Ammon's horn (tissue), 1 donor: ENCODE measurements at regions not wholly inside any gene's neighbourhood (a gene's known extent, or its start where the extent isn't known, plus 50 kb on each side); places are given as distances from the start of the nearest gene placed in this dataset.

ENCODE experiments used
- DNase-seq: peaks from one replicate; pipeline ENCODE4 v3.0.0-alpha.2; 2016; ENCODE audit warnings: low spot score

DNA sequence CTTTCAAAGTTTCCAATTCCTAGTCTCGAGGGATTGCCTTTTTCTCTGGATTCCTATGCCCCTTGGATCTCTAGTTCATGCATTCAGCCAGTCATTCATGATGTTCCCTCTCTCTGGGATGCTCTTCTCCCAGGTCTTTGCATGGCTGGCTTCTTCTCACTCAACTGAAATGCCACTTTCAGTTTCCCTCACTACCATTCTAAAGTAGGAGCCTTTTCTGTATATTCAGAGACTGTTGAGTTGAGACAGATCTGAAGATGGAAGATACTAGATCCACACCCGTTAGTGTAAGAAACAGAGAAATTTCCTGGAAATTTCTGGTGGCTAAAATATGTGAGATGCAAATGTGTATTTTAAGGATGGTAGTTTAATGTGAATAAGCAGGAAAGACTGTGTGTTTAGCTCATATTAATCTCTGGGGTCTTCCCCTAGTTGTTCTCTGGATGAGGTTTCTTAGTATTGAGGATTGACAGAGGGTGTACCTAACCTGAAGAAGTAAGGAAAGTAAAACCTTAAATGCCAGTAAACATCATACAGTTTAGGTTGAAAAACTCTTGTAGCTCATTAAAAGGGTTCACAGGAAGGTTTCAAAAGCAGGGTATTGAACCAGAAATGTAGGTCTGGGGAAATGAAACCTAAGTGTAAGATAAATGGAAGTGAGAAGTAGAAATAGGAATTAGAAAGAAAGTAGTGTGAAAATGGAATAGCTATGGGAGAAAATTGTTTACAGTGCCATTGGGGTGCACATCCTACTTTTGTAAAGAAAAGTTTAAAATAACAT, 331.3 kb downstream of the NDFIP2 start:
- DNase-seq, result no peak

DNA sequence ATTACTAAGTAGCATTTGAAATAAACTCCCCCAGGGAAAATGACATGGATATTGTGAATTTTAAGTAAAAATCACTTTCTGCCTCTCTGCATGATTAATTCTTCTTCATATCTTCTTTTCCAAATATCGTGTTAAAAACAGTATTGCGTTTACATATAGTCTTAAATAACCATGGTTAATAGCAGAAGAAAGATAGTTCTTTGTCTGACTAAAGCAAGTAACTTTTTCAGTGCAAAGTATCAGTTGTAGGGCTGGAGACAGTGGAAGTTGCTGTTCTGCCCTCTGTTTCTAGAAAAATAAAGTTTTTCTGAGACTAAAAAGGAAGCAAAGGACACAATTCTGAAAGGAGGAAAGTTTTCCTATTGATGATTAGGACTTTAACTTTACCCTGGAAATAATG, 330.2 kb downstream of the NDFIP2 start:
- DNase-seq, result no peak

DNA sequence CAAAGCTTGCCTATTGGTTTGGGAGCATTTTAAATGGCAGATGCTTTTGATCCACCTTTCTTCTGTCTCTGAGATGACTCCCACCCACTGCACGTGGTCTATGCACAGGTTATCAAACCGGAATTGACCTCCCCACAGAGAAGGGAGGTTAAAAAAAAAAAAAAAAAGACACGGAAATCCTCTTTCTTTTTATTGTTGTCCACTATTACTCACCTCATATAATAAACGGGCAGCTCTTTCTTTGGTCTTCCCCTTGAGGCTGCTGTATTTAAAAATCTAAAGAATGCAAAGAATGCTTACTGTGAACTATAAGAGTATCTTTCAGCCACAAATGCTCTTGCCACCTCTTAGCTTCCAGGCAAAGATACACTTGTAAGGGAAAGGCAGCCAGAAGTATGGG, 329.7 kb downstream of the NDFIP2 start:
- DNase-seq, result no peak

DNA sequence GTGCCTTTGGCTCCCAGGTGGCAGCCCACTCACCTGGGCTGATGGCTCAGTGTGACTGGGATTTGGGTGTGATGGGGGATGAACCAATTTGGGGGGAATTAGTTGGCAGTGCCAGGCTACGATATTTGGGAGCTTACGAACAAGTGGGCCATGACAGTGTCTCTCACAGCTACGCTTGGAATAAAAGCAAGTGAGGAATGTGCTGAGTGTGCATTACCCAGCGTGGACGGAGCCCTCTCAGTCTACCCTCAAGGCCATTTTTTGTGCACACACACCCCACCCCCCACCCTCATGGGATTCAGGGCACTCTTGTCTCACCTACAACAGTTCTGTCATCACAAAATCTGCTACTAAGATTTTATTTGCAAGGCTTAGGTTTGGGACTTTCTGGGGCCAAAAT, 329.1 kb downstream of the NDFIP2 start:
- DNase-seq, result no peak

DNA sequence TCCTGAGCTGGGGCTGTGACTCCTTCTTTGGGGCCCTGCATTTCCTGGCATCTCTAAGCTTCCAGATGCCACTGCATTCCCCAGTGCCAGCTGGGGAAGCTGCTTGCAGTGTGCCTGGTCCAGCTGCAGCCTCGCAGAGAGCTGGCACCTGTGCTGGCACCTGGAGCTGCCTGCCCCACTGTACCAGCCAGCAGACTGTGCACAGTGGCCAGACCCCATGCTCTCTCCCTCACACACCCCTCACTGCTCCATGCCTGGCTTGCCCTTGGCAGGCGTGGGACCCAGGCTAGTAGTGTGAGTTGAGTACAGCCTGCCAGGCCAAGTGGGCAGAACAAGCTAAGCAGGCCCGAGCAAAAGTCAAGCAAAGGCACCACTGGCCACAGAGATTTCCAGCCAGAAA, 327.5 kb downstream of the NDFIP2 start:
- DNase-seq, result no peak

DNA sequence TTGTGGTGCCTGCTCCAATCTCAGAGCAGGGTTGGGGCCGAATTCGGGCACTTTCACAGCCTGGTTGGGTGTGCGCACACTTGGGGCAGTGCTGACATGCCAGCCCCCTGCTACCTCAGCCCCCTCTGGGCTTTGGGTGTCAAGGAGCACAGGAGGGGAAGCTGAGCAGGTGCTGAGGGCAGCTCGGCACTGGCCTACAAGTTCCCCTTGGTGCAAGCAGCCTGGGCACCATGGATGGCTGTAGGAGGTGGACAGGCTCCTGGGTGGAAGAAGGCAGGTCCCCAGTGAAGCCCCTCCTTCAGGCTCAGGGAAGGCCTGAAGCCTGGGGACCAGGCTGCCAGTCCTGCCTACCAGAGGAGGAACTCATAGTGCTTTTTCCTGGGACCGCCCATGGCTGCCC, 326.6 kb downstream of the NDFIP2 start:
- DNase-seq, result no peak

DNA sequence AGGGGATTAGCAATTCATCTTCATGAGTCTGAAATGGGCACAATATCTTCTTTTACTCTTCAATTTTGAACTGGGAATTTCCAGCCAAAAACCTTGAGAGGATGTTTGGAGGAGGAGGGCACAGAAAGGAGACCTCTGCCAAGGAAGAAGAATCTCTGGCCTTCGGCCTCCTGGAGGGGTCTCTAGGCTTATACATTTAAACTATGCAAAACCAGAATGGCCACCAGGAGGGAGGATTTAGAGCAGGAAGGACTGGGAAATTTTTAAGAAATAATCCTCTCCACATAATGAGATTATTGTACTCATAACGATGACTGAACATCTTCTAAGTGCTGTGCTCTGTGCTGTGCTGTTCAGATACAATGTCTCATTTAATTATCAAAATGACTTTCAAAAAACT, 325.9 kb downstream of the NDFIP2 start:
- no peak for DNase-seq

DNA sequence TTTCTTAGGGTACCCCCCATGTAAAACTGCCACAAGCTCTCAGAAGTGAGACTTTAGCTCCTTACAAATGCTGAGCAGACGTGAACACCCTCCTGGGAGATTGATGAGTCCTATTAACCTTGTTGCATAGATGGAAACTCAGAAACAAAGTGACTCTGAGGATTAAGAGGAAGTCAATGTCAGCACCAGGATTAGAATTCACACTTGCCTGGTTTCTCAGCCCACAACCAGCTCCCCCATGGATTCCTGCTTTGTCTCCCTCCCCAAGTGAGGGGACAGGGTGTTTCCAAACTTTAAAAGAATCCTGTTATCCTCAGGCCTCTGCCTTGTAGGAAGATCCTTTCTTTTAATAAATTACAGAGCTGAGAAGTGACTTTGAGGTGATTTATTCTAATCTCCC, 324.4 kb downstream of the NDFIP2 start:
- DNase-seq, result no peak

DNA sequence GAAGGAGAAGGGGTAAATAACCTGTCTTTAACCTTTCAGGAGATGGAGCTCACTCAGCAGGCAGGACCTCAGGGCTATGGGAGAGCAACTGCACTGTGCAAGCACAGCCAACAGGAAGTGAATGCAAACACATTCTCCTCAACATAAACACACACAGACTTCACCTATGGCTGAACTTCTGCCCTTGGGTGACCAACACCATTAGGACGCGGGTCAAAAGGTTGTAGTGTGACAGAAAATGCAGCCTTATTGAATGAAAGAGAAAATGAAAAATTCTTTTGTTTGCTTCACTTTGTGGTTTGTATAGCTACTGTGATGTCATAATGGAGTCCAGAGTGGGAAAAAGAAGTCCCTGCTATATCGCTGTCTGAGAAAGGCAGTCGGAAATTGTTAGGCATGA, 323.0 kb downstream of the NDFIP2 start:
- no peak for DNase-seq

DNA sequence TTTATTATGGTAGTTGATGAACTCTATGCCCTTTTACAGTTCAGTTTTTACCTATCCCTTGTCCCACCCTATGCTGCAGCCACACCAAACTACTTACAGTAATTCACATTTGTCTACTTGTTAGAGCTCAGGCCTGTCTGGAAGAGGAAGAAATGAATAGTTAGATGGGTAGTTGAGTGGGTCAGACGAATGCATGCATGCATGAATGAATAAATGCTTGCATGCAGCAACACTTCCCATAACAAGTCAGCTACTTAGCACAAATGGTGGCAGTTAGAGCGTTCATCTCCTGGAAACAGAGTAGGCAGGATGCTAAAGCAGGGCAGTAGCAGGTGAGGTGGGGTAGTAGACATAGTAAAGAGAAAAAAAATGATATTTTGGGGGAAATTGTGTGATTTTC, 322.3 kb downstream of the NDFIP2 start:
- DNase-seq, result no peak

DNA sequence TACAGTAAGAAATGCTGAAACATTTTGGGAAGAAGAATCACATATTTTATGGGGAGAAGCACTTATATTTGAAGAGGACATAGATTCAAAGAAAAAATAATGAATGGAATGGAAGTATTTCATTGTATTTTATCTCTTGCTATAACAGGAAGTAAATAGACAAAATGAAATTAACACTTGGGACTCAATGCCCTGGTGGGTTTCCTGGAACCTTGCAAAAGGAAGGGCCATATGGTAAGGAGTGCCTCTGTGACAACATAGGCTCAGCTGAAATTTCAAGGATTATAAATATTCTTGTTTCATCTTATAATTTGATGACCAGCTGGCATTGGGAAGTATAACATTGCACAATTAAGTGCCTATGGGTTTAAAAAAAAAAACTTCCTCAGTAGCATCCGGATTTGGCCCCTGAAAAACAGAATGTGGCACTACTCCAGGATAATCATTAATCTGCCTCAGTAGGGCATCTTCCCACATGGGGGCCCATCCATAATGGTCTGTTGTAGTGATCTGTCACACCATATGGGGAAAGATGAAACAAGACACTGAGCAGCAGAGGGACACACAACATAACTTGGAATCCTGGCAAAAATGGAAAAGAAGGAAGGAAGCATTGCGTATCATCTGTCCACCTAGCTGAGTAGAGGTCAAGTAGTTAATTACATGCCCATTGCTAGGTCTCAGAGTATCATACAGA, 321.6 kb downstream of the NDFIP2 start:
- DNase-seq, result no peak

DNA sequence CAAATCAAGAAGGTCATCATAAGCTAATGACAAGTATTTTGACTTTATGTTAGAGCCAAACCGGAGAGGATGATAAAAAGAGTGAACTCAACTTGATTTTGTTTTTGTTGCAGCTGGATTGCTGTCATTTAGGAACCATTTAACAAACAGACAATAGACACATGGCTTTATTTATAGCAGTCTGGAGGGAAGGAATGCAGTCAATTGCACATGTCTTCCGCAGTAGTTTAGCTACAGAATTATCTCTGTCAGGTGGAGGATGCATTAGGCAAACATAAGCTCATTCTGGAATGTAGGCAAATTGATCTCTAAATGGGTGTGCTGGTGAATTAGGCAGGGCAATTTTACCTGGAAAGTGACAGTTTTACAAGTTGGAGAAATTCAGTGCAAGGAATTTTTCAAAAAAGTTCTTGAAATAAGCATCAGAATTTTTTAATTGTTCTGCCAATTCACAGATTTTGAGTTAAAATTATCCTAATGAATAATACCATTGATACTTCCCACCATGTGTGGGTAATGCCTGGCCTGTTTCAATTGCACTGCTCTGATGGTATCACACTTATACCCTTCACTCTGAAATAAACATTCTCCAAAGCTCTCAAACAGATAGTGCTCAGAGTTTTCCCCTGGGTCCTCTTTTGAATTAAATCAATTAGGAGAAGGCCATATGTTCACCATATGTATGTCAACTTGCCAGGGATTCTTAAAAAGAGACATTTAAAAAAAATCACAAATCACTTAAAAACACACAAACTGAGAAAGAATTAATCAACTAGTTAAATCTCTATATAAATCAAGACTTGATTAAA, 318.3 kb downstream of the NDFIP2 start:
- no peak for DNase-seq

DNA sequence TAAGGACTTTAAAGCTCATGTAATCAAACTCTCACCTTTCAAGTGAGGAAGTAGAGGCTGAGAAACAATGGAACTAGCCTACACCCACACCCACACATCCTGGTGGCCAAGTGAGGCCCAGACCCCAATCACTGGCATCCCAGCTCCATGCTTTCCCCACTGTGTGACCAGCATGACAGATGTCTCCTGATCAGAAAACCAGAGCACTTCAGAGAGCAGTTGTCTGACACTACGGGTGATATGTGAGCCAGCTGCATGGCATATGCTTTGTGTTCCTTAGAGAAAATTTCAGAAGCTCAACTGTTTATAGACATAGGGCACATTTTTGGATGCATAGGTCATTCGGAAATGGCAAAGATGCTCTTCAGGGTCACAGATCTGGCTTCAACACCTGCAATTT, 315.2 kb downstream of the NDFIP2 start:
- DNase-seq, result no peak

DNA sequence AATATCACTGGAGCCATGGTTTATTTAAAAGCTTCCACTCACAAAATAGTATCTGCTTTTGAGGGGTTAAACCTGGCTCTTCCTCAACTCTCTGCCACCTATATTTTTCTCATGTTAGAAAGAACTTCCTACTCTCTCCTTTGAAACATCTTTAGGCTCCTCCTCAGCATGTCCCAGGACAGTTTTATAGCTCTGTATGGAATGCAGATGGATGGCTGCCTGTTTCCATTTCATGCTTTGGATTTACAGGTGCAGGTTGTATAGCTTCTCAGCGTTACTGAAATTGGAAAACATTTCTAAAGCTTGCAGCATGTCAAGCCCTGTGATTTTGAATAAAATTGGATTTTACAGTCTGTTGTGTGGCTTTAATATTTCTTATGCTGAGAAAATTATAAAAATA, 314.0 kb downstream of the NDFIP2 start:
- no peak for DNase-seq

DNA sequence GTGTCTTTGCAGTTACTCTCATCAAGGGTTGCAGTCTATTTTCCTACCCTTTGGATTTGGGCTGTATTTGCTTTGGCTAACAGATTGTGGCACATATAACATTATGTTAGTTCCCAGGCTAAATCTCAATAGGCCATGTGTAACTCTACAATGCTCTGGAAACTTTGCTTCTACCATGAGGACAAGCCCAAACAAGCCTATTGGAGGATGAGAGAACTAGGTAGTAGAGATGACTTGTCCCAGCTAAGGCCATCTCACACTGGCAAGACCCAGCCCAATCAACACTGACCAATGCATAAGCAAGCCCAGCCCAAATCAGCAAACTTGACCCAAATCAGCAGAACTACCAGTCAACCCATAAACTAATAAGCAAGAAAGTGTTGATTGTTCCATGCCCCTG, 311.8 kb downstream of the NDFIP2 start:
- DNase-seq, result no peak

DNA sequence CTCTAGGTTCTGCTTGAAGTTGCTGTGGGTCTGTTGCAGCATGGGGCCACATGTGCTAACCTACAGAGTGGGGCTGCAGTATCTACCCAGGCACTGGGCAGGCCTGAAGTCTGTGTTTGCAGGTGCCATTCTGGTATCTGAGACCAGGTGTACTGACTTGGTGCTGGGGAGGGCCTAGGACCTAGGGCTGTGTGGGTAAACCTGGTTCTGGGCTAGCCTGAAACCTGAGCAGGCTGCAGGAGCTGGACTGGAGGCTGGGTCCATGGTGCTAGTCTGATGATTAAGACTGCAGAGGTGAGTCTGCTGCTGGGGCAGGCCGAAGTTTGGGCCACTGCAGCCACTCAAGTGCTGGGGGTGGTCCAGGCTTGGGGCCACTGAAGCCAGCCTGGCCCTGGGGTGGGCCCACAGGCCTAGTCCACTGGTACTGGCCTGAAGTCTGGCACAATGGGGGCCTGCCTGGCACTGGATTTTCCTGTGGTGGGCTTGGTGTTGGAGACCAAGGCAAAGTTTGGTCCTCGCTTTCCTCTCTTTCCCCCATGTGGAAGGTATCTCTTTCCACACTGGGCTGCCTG, 310.6 kb downstream of the NDFIP2 start:
- DNase-seq, result no peak

DNA sequence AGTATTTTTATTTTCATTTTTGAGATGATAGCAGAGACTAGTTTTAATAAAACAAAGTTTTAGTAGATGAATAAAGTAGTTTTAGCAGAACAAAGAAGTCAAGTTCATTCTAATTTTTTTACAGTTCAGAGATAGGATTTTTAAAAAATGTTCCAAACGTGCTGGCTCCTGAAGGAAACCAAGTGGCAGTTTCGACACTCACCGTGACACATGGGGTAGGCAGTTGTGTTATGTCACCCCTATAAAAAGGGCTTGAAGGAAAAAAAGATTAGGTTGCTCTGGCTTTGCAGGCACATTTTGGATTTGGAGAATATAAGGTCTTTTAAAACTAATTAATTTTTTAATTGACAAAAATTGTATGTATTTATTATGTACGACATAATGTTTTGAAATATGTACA, 305.2 kb downstream of the NDFIP2 start:
- DNase-seq, result no peak

DNA sequence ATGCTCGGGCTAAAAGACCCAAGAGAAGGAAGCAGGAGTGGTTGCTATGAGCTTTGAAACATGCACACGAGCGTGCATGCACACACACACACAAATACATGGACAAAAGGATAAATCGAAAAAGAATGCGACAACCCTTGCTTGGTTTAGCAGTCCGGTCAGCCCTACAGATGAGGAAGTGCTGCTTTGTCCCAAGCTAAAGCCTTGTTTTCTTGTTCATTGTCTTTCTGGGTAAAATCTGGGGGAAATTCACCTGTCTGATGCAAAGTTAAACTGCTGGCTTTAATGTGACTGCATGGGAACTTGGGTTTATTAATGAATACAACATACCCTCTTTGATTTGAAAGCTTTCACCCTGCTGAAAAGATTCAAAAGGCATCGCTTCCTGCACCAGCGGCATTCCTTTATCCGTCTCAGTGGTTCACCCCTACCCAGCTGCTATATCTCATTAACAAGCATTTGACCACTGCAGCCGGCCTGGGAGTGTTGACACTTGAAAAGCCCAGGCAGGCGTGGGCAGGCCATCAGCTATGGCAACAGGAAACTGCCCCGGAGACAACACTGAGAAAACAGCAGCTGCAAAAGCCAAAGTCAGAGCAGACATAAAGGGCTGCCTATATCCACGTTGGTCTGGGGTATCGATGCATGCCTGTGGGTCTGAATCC, 301.7 kb downstream of the NDFIP2 start:
- peak; percentile 64 for DNase-seq

DNA sequence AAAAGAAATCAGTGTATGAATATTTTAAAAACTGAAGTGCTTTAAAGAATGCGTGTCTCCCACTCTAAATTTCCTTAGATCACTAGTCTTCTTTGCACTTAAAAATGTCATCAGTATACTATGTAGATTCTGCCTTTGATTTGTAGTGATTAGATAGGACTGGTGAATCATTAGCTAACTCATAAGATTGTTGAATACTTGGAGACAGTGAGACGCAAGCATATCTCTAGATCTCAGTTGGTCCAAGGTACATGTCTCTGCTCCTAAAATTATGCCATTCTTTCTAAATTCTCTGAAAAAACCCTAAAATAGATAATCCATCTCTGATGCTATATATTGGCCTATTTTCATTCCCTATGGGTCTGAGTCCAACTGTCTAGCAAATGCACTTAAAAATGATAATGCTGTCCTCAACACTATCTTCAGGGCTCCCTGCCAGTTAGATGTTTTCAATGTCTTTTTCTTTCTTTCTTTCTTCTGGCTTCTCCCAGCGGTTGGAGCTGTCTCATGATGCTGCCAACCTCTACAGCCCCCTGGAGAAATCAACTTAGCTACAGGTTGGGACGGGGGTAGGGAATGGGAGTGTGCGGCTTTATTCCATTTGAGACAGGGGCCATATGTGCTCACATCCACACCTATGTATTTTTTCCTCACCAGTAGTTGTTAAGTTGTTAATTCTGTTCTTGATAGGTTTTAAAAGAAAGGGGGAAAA, 301.0 kb downstream of the NDFIP2 start:
- DNase-seq, result no peak

DNA sequence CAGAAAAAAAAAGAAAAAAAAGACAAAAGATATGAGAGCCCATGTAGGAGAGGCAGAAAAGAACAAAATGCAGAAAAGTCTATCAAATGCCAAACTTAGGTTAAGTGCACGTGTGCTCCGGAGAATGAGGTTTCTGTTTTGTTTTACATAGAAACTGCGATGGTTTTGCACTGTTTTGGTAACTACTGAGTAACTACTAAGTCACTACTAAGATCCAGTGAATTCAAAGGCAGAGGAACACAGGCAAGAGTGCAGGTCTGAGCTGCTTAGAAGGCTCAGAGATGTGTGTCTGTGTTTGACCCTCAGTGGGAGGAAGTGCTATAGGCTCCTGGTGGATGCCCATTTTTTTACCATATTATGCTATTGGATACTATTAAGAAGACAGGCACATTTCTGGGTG, 299.3 kb downstream of the NDFIP2 start:
- DNase-seq, result no peak

DNA sequence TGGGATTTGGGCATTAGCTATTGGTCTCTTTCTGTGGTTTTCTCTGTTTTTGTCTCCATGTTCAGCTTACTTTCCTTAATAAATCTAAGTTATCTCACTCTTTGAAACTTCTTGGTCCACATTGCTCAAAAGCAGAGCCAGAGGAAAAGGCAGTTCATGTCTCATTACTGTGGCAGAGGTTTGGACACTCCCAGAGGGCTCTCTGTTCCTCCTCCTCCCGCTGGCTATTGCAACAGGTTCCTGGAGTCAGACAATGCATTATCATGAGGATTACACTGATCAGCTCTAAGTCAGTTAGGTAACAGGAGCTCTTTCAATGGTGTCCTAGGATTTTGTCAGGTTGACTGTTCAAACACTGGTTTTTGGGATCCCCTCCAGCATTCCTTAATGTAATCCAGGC, 298.8 kb downstream of the NDFIP2 start:
- DNase-seq, result no peak
